B cell (primary cell): ENCODE measurements at regions not wholly inside any gene's neighbourhood (a gene's known extent, or its start where the extent isn't known, plus 50 kb on each side); places are given as distances from the start of the nearest gene placed in this dataset.

ENCODE experiments used
- ATAC-seq: fragments of 200-7000 bp; cut with Tn5 transposase; one replicate; pipeline ENCODE4 v1.10.0; 2021; ENCODE audit warnings: low read depth, mild to moderate bottlenecking, moderate number of reproducible peaks, moderate library complexity
- CTCF ChIA-PET: fragments of 350-600 bp; sonication (Branson Sonifier 250); formaldehyde crosslinking; loops from one replicate; lab custom pipeline; 2021; ENCODE audit warnings: antibody characterized with exemption, inconsistent platforms; lab: Charles Lee
- POLR2A ChIA-PET: fragments of 350-600 bp; sonication (Branson Sonifier 250); formaldehyde crosslinking; loops from one replicate; lab custom pipeline; 2021; ENCODE audit warnings: antibody characterized with exemption; lab: Charles Lee
- DNase-seq: peaks from one replicate; pipeline ENCODE4 v3.0.0; 2013
- H2AFZ ChIP-seq: 2 replicates; pipeline ENCODE4 v1.6.1; 2012; ENCODE audit warnings: mild to moderate bottlenecking, low read depth, low read length; ENCODE audit not compliant: insufficient read depth, poor library complexity, severe bottlenecking
- H3K27ac ChIP-seq, 2 donors: 1 replicate in 1 of 2; 2 replicates in 1 of 2; pipeline ENCODE4 v1.5.1; 2012 to 2013; ENCODE audit warnings: low read length in 2 of 2, mild to moderate bottlenecking in 2 of 2, moderate library complexity in 1 of 2
- H3K27me3 ChIP-seq, 4 experiments: fragments of 200-600 bp in 1 of 4; sonication (generic) in 1 of 4; replicated peaks in 1 of 4; 1 replicate in 2 of 4; 2 replicates in 2 of 4; pipeline versions ENCODE4 v1.6.1 to v1.7.0; 2013 to 2016; ENCODE audit warnings: low read length in 3 of 4, mild to moderate bottlenecking in 2 of 4, mixed read lengths in 1 of 4, moderate library complexity in 1 of 4; ENCODE audit not compliant: insufficient read depth in 4 of 4, control insufficient read depth in 3 of 4; ENCODE audit errors: control extremely low read depth in 1 of 4
- H3K36me3 ChIP-seq, 2 experiments: replicated peaks in 1 of 2; 1 replicate in 1 of 2; 2 replicates in 1 of 2; pipeline versions ENCODE4 v1.6.1 to v1.7.1; 2013; ENCODE audit warnings: low read length in 1 of 2; ENCODE audit not compliant: insufficient read depth in 2 of 2, control insufficient read depth in 1 of 2; ENCODE audit errors: control extremely low read depth in 1 of 2, extremely low read depth in 1 of 2
- H3K4me1 ChIP-seq, 2 donors: fragments of 200-600 bp in 1 of 2; sonication (generic) in 1 of 2; 1 replicate in 1 of 2; 2 replicates in 1 of 2; pipeline versions ENCODE4 v1.5.1 to v1.6.1; 2013 to 2017; ENCODE audit warnings: low read length in 2 of 2; ENCODE audit not compliant: control insufficient read depth in 2 of 2, insufficient read depth in 2 of 2
- H3K4me2 ChIP-seq: replicated peaks from 2 replicates; pipeline ENCODE3; 2012; ENCODE audit warnings: mild to moderate bottlenecking, low read depth, low read length; ENCODE audit not compliant: poor library complexity, severe bottlenecking
- H3K4me3 ChIP-seq, 5 experiments: fragments of 200-600 bp in 1 of 5; sonication (generic) in 1 of 5; 1 replicate in 3 of 5; 2 replicates in 2 of 5; pipeline versions ENCODE4 v1.5.1 to v1.7.0; 2011 to 2016; ENCODE audit warnings: low read length in 4 of 5, mild to moderate bottlenecking in 4 of 5, low read depth in 2 of 5, control low read depth in 1 of 5, moderate library complexity in 1 of 5; ENCODE audit not compliant: insufficient read depth in 1 of 5; ENCODE audit errors: control extremely low read depth in 1 of 5, extremely low read depth in 1 of 5
- H3K79me2 ChIP-seq: fragments of 200-600 bp; sonication (generic); one replicate; pipeline ENCODE4 v1.6.0; 2016; ENCODE audit warnings: low read length; ENCODE audit not compliant: control insufficient read depth, insufficient read depth
- H3K9ac ChIP-seq: fragments of 200-600 bp; sonication (generic); 2 replicates; pipeline ENCODE4 v1.6.1; 2017; ENCODE audit warnings: mild to moderate bottlenecking, low read length, moderate library complexity
- H3K9me3 ChIP-seq, 3 donors: one replicate each; pipeline versions ENCODE4 v1.6.1 to v1.7.1; 2013; ENCODE audit warnings: low read length in 2 of 3; ENCODE audit not compliant: control insufficient read depth in 2 of 3, insufficient read depth in 1 of 3; ENCODE audit errors: control extremely low read depth in 1 of 3
- H4K20me1 ChIP-seq: 2 replicates; pipeline ENCODE4 v1.6.0; 2012; ENCODE audit warnings: mild to moderate bottlenecking, low read length; ENCODE audit not compliant: insufficient read depth, control insufficient read depth, poor library complexity, severe bottlenecking
- H3K27ac Mint-ChIP-seq: one replicate; pipeline ENCODE4 v1.8.0; 2021; ENCODE audit warnings: mixed read lengths
- H3K27me3 Mint-ChIP-seq: one replicate; pipeline ENCODE4 v1.8.0; 2021; ENCODE audit warnings: mixed read lengths
- H3K4me1 Mint-ChIP-seq: one replicate; pipeline ENCODE4 v1.8.0; 2021; ENCODE audit warnings: mixed read lengths
- H3K4me3 Mint-ChIP-seq: one replicate; pipeline ENCODE4 v1.8.0; 2021; ENCODE audit warnings: mixed read lengths
- H3K9me3 Mint-ChIP-seq: one replicate; pipeline ENCODE4 v1.8.0; 2022; ENCODE audit warnings: mixed read lengths; ENCODE audit not compliant: insufficient read depth
- EZH2 ChIP-seq: IDR thresholded peaks from 2 replicates; pipeline ENCODE4 v1.6.1; 2012; ENCODE audit warnings: borderline replicate concordance, low read depth, mild to moderate bottlenecking, moderate library complexity, low read length; ENCODE audit not compliant: insufficient read depth, poor library complexity, severe bottlenecking
- WGBS: methylation state at CpG from one replicate; pipeline ENCODE4 v1.1.5; 2013; ENCODE audit warnings: missing lambda C conversion rate; ENCODE audit not compliant: insufficient coverage; 5-methylcytosine and 5-hydroxymethylcytosine counted together
- intact Hi-C: fragments of 100-400 bp; cut with micrococcal nuclease; formaldehyde crosslinking; loops from one replicate; pipeline ENCODE4 v1.10.0; 2022
- TF ChIP-seq, protein P1 (sequence below): fragments of 200-600 bp; IDR thresholded peaks from one replicate; pipeline ENCODE4 v1.8.0; 2022; ENCODE audit warnings: antibody characterized with exemption, mild to moderate bottlenecking

DNA sequence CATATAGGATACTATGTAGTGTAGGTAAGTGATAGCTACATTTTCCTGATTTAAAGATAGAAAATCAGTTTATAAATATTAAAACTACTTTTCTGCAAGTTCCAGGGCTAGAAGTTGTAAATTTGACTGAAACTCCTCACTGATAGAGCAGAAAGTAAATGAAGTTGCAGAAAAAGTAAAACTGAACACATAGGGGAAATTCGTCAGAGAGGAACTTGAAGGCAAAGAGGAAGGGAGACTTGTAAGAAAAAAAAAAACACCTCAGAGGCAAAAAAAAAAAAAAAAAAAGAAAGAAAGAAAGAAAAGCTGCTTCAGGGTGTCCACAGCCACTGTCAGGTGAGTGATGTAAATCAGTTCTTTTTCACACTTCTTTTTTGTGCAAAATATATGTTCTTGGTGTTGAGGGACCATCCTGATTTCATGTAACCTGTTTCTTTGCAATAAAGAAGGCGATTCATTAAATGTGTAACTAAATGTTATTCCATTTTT is 336.2 kb upstream of the ZNF462 start:
- Mint-ChIP-seq H3K27ac (no peak overlapping the region), H3K9me3 (no peaks in the 10 kb centered on the region), H3K27me3 (no peaks in the 10 kb centered on the region), H3K4me1 (no peaks in the 10 kb centered on the region), H3K4me3 (no peak overlapping the region)
- ATAC-seq: no peak
- Histone ChIP-seq H3K4me3 (no peak overlapping the region), H3K79me2 (no peaks in the 10 kb centered on the region), H3K27ac (no peak overlapping the region), H3K9me3 (peaks cover 0 to 2% (median 0%) of the 10 kb centered on the region in 3 donors), H3K36me3 (no peaks in the 10 kb centered on the region), H3K4me1 (no peaks in the 10 kb centered on the region), H3K4me2 (no peak overlapping the region), H3K9ac (no peak overlapping the region), H3K27me3 (no peaks in the 10 kb centered on the region), H2AFZ (no peak overlapping the region), H4K20me1 (no peaks in the 10 kb centered on the region)
- no peak for DNase-seq
- ChIA-PET POLR2A (no interaction called here), CTCF (no interaction called here)
- no CpG with 5 or more reads among the region's 2 CpGs for WGBS
- TF ChIP-seq EZH2: no peak
- TF ChIP-seq, protein P1, sequence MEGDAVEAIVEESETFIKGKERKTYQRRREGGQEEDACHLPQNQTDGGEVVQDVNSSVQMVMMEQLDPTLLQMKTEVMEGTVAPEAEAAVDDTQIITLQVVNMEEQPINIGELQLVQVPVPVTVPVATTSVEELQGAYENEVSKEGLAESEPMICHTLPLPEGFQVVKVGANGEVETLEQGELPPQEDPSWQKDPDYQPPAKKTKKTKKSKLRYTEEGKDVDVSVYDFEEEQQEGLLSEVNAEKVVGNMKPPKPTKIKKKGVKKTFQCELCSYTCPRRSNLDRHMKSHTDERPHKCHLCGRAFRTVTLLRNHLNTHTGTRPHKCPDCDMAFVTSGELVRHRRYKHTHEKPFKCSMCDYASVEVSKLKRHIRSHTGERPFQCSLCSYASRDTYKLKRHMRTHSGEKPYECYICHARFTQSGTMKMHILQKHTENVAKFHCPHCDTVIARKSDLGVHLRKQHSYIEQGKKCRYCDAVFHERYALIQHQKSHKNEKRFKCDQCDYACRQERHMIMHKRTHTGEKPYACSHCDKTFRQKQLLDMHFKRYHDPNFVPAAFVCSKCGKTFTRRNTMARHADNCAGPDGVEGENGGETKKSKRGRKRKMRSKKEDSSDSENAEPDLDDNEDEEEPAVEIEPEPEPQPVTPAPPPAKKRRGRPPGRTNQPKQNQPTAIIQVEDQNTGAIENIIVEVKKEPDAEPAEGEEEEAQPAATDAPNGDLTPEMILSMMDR: no peak
- intact Hi-C loops: no loop called here

DNA sequence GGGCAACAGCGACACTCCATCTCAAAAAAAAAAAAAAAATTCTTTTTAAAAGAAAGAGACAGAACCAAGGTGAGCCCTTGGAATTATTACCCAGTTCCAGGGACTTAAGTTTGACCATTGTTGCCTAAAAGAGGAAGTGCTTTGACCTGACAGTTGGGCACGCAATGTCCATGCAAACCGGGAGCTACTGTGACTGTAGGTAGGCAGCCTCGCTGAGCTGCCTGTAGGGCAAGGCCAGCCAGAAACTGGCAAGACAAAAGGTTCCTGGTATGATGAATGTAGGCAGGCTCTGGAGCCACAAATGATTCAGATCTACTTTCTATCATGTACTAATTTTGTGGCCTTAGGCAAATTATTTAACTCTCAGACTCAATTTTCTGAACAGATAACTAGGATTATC is 334.8 kb upstream of the ZNF462 start:
- no peak overlapping the region for H3K27ac Mint-ChIP-seq
- H3K9me3 ChIP-seq: no peaks in the 10 kb centered on the region
- no peaks in the 10 kb centered on the region for H3K79me2 ChIP-seq
- H3K4me3 ChIP-seq: no peak overlapping the region
- H3K4me3 Mint-ChIP-seq: no peak overlapping the region
- no peak overlapping the region for H2AFZ ChIP-seq
- no peaks in the 10 kb centered on the region for H3K36me3 ChIP-seq
- ATAC-seq (no peak), DNase-seq (no peak)
- no peak overlapping the region for H3K9ac ChIP-seq
- CTCF ChIA-PET: no interaction called here
- no peak for TF ChIP-seq EZH2
- TF ChIP-seq, protein P1: no peak
- no peaks in the 10 kb centered on the region for H3K9me3 Mint-ChIP-seq
- no peaks in the 10 kb centered on the region for H3K4me1 Mint-ChIP-seq
- no peak overlapping the region for H3K27ac ChIP-seq
- no peaks in the 10 kb centered on the region for H4K20me1 ChIP-seq
- no peak overlapping the region for H3K4me2 ChIP-seq
- H3K27me3 ChIP-seq: no peaks in the 10 kb centered on the region
- H3K27me3 Mint-ChIP-seq: no peaks in the 10 kb centered on the region
- intact Hi-C loops: no loop called here
- 100% methylated on average over 3 of the region's 4 CpGs for WGBS
- POLR2A ChIA-PET: no interaction called here
- H3K4me1 ChIP-seq: no peaks in the 10 kb centered on the region
